Thyroid gland (tissue), 4 donors: ENCODE measurements at regions not wholly inside any gene's neighbourhood (a gene's known extent, or its start where the extent isn't known, plus 50 kb on each side); places are given as distances from the start of the nearest gene placed in this dataset.

Source experiments
- DNase-seq, 2 donors: peaks; one replicate each; pipeline ENCODE4 v3.0.0-alpha.2; 2019
- H3K27ac ChIP-seq, 3 donors: fragments of 200-600 bp; sonication (generic); 1 replicate in 2 of 3; 2 replicates in 1 of 3; pipeline ENCODE4 v1.5.1; 2016 to 2019; ENCODE audit warnings: mild to moderate bottlenecking in 1 of 3, moderate library complexity in 1 of 3
- H3K27me3 ChIP-seq: fragments of 200-600 bp; sonication (generic); one replicate; pipeline ENCODE4 v1.5.1; 2019
- H3K36me3 ChIP-seq, 2 donors: fragments of 200-600 bp; sonication (generic); one replicate each; pipeline ENCODE4 v1.5.1; 2016 to 2019
- H3K4me1 ChIP-seq, 2 donors: fragments of 200-600 bp; sonication (generic); one replicate each; pipeline ENCODE4 v1.5.1; 2017 to 2019
- H3K4me3 ChIP-seq, 3 donors: fragments of 200-600 bp; sonication (generic); replicated peaks in 1 of 3; 1 replicate in 2 of 3; 2 replicates in 1 of 3; pipeline ENCODE4 v1.5.1; 2016; ENCODE audit warnings: mild to moderate bottlenecking in 1 of 3
- H3K9me3 ChIP-seq: fragments of 200-600 bp; sonication (generic); one replicate; pipeline ENCODE4 v1.5.1; 2017
- POLR2A ChIP-seq, 2 donors: fragments of 450-650 bp; IDR thresholded peaks; one replicate each; pipeline ENCODE4 v1.6.1; 2017; ENCODE audit warnings: antibody characterized with exemption in 2 of 2, mild to moderate bottlenecking in 2 of 2, moderate library complexity in 1 of 2
- WGBS, 2 donors: methylation state at CpG; one replicate each; pipeline ENCODE4 v1.1.5; 2017; 5-methylcytosine and 5-hydroxymethylcytosine counted together
- intact Hi-C: fragments of 100-400 bp; cut with DNase I; formaldehyde crosslinking; loops from one replicate; pipeline ENCODE4 v1.15.1; 2023
- TF ChIP-seq, protein P1 (sequence below), 6 experiments: fragments of 200-600 bp in 3 of 6; fragments of 450-650 bp in 3 of 6; sonication (generic) in 3 of 6; IDR thresholded peaks; one replicate each; pipeline ENCODE4 v1.5.1; 2016 to 2019; ENCODE audit warnings: antibody characterized with exemption in 6 of 6, mild to moderate bottlenecking in 2 of 6, inconsistent platforms in 1 of 6, moderate library complexity in 1 of 6

DNA sequence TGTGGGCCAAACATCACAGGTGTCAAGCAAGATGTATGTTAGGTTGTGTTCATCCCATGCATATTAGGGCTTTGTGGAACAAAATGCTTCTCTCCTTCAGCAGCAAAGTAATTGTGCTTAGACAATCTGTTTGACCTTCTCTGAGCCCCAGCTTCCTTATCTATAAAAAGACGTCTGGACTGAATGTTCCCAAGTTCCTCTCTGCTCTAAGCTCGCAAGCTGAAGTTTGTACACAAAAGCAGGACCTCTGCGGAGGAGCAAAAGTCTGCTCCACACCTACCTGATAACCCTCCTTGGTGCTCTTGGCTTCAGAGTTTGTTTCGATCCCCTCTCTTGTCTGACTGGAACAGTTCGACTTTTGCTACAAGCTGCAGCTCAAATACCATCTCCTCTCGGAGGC lies 95.7 kb upstream of the UBL3 start:
- no peak overlapping the region for H3K4me3 ChIP-seq
- H3K27me3 ChIP-seq, result no peaks in the 10 kb centered on the region
- H3K36me3 ChIP-seq, result no peaks in the 10 kb centered on the region
- H3K27ac ChIP-seq, result no peak overlapping the region
- no peaks in the 10 kb centered on the region for H3K4me1 ChIP-seq
- intact Hi-C loops, result no loop called here
- 86 to 88% methylated on average over 6 of the region's 6 CpGs for WGBS, 2 donors
- H3K9me3 ChIP-seq, result no peaks in the 10 kb centered on the region
- DNase-seq, result no peak
- TF ChIP-seq, protein P1, sequence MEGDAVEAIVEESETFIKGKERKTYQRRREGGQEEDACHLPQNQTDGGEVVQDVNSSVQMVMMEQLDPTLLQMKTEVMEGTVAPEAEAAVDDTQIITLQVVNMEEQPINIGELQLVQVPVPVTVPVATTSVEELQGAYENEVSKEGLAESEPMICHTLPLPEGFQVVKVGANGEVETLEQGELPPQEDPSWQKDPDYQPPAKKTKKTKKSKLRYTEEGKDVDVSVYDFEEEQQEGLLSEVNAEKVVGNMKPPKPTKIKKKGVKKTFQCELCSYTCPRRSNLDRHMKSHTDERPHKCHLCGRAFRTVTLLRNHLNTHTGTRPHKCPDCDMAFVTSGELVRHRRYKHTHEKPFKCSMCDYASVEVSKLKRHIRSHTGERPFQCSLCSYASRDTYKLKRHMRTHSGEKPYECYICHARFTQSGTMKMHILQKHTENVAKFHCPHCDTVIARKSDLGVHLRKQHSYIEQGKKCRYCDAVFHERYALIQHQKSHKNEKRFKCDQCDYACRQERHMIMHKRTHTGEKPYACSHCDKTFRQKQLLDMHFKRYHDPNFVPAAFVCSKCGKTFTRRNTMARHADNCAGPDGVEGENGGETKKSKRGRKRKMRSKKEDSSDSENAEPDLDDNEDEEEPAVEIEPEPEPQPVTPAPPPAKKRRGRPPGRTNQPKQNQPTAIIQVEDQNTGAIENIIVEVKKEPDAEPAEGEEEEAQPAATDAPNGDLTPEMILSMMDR (IDR thresholded peaks at IDR 0.05), result no peak
- no peak for TF ChIP-seq POLR2A (IDR thresholded peaks at IDR 0.05)

DNA sequence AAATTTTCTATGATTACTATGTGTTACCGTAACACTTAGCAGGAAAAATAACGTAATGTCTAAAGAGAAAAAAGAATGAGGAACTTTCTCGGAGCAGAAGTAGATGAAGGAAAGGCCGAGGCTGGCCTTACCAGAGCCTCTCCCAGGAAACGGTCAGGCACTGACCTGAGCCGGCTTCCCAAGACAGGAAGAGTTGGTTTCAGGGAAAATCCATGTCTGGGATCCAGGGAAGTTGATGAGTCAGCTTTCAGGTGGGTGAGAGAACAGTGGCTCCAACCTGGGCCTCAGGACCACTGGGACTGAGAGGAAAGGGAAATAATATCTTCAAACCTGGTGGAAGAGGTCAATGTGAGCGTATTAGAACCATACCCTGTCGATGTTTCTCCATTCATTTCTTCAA lies 93.3 kb upstream of the UBL3 start:
- intact Hi-C loops, result no loop called here
- H3K4me3 ChIP-seq, result no peak overlapping the region
- H3K36me3 ChIP-seq, result no peaks in the 10 kb centered on the region
- DNase-seq, result no peak
- no peaks in the 10 kb centered on the region for H3K4me1 ChIP-seq
- no peaks in the 10 kb centered on the region for H3K27me3 ChIP-seq
- H3K27ac ChIP-seq, result no peak overlapping the region
- H3K9me3 ChIP-seq, result no peaks in the 10 kb centered on the region
- TF ChIP-seq, protein P1 (IDR thresholded peaks at IDR 0.05), result no peak
- no peak for TF ChIP-seq POLR2A (IDR thresholded peaks at IDR 0.05)
- 78 to 79% methylated on average over 8 of the region's 8 CpGs for WGBS, 2 donors

DNA sequence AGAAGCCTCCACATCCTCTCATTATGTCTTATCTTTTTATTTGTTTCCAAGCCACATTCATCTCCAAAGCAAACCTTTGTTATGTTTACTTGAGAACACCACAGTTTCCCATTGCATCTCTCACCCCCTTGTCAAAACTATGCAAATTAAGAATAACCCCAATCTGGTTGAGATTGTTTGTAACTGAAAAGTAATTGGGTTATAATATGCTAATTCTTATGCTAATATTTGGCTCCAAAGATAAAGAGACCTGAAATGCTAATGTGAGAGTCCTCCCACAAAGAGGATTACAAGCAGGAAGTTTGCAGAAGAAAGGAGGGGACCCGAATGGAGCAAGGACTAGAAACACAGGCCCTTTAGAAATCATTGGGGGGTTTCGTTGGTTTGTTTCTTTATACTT lies 92.9 kb upstream of the UBL3 start:
- no peak for DNase-seq
- Histone ChIP-seq H3K27ac (no peak overlapping the region), H3K9me3 (no peaks in the 10 kb centered on the region), H3K27me3 (no peaks in the 10 kb centered on the region), H3K4me3 (no peak overlapping the region), H3K36me3 (no peaks in the 10 kb centered on the region), H3K4me1 (no peaks in the 10 kb centered on the region)
- WGBS, 2 donors, result 50 to 63% methylated on average over 2 of the region's 2 CpGs
- TF ChIP-seq, protein P1 (IDR thresholded peaks at IDR 0.05), result no peak
- no peak for TF ChIP-seq POLR2A (IDR thresholded peaks at IDR 0.05)
- intact Hi-C loops, result no loop called here

DNA sequence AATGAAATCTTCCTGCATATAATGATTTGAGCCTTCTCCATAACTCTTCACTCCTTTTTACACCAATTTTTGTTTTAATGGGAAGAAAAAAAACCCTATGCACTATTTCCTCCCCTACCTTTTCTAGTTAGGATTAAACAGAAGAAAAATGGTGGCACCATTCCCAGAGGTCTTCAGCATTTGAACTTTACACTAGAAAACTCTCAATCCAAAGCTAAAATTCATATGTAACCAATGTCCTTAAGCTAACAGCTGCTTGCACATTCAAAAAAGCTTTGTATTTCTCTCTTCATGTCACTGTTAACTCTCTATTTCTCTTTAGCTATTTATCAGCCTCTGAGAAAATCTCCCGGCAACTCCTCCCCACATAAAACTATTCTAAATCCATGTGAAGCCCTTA lies 90.3 kb upstream of the UBL3 start:
- no peaks in the 10 kb centered on the region for H3K36me3 ChIP-seq
- no peak for DNase-seq
- H3K4me1 ChIP-seq, result no peaks in the 10 kb centered on the region
- H3K27me3 ChIP-seq, result no peaks in the 10 kb centered on the region
- no peak overlapping the region for H3K4me3 ChIP-seq
- no peak overlapping the region for H3K27ac ChIP-seq
- intact Hi-C loops, result no loop called here
- no peaks in the 10 kb centered on the region for H3K9me3 ChIP-seq
- WGBS, 2 donors, result 83 to 84% methylated on average over 1 of the region's 1 CpG
- no peak for TF ChIP-seq POLR2A (IDR thresholded peaks at IDR 0.05)
- TF ChIP-seq, protein P1 (IDR thresholded peaks at IDR 0.05), result no peak

DNA sequence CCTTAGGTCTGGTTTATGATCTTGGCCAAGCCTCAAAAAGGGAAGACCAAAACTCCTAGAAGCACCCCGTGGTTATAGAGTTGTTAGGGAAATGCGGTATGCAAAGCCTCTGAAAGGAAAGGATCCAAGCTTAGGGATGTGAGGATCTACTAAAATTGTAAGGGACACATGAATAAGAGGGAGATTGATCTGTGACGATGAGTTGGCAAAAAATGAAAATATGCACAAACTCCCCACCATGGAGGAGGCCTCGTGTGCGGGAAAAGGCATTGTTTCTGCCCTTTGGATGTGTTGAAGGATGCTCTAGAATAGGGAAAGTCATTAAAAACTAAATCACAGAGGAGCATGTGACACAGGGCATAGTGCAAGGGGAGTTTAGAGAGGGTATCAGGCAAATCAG lies 88.7 kb upstream of the UBL3 start:
- no peak for DNase-seq
- Histone ChIP-seq H3K9me3 (no peaks in the 10 kb centered on the region), H3K27ac (no peak overlapping the region), H3K4me1 (no peaks in the 10 kb centered on the region), H3K4me3 (no peak overlapping the region), H3K36me3 (no peaks in the 10 kb centered on the region), H3K27me3 (no peaks in the 10 kb centered on the region)
- intact Hi-C loops, result no loop called here
- 69 to 81% methylated on average over 5 of the region's 5 CpGs for WGBS, 2 donors
- TF ChIP-seq, protein P1 (IDR thresholded peaks at IDR 0.05), result no peak
- TF ChIP-seq POLR2A (IDR thresholded peaks at IDR 0.05), result no peak
